ENCODE measurements at regions not wholly inside any gene's neighbourhood (a gene's known extent, or its start where the extent isn't known, plus 50 kb on each side); places are given as distances from the start of the nearest gene placed in this dataset.

- Mint-ChIP-seq H3K4me3 (no peak overlapping the region), H3K36me3 (ENCODE audit: low read depth) (no peaks in the 10 kb centered on the region), H3K9me3 (no peaks in the 10 kb centered on the region), H3K27ac (no peak overlapping the region), H3K4me1 (ENCODE audit: low read depth) (peaks cover 26% of the 10 kb centered on the region), H3K27me3 (no peaks in the 10 kb centered on the region)
- no peak overlapping the region for H3K4me3 ChIP-seq (ENCODE audit: low read length)
- POLR2A ChIA-PET, result interaction anchor here (0.7 to 2.4 kb wide), 6 partner anchors 10 to 47 kb away, joined by 3 to 8 read pairs (median 4); no protein-coding TSS in a partner anchor
- ATAC-seq (ENCODE audit: poor library complexity), result no peak
- intact Hi-C loops (cut with DNase I, micrococcal nuclease), result no loop called here
- no peak overlapping the region for H3K27ac ChIP-seq (ENCODE audit: low read depth in 1 of 2, low read length in 2 of 2)
- no peaks in the 10 kb centered on the region for H3K9me3 ChIP-seq (ENCODE audit: control insufficient read depth in 1 of 2, insufficient read depth in 1 of 2, low read length in 2 of 2)
- no peaks in the 10 kb centered on the region for H3K27me3 ChIP-seq (ENCODE audit: control insufficient read depth in 1 of 2, insufficient read depth in 2 of 2, low read length in 2 of 2)
- CTCF ChIA-PET, result interaction anchor here (1.0 kb wide), 1 partner anchor 79 kb away, joined by 3 read pairs; no protein-coding TSS in a partner anchor
- DNase-seq, result no peak
- no peak for TF ChIP-seq CTCF (IDR thresholded peaks at IDR 0.05)
- H3K36me3 ChIP-seq (ENCODE audit: insufficient read depth, low read length), result no peaks in the 10 kb centered on the region
- H3K4me1 ChIP-seq (ENCODE audit: insufficient read depth, low read length), result peaks cover 11% of the 10 kb centered on the region
These were observed 102.2 kb downstream of the CDC42EP3 start for GRCh38 chr2:37569131-37569823.

- Histone ChIP-seq H3K9me3 (ENCODE audit: control insufficient read depth in 1 of 2, insufficient read depth in 1 of 2, low read length in 2 of 2) (no peaks in the 10 kb centered on the region), H3K27me3 (ENCODE audit: control insufficient read depth in 1 of 2, insufficient read depth in 2 of 2, low read length in 2 of 2) (no peaks in the 10 kb centered on the region), H3K4me3 (ENCODE audit: low read length) (no peak overlapping the region), H3K27ac (ENCODE audit: low read depth in 1 of 2, low read length in 2 of 2) (no peak overlapping the region), H3K36me3 (ENCODE audit: insufficient read depth, low read length) (no peaks in the 10 kb centered on the region), H3K4me1 (ENCODE audit: insufficient read depth, low read length) (peaks cover 11% of the 10 kb centered on the region)
- DNase-seq, result no peak
- CTCF ChIA-PET, result interaction anchor here (1.0 kb wide), 1 partner anchor 78 kb away, joined by 3 read pairs; no protein-coding TSS in a partner anchor
- Mint-ChIP-seq H3K4me1 (ENCODE audit: low read depth) (peaks cover 26% of the 10 kb centered on the region), H3K36me3 (ENCODE audit: low read depth) (no peaks in the 10 kb centered on the region), H3K27ac (no peak overlapping the region), H3K4me3 (no peak overlapping the region), H3K9me3 (no peaks in the 10 kb centered on the region), H3K27me3 (no peaks in the 10 kb centered on the region)
- TF ChIP-seq CTCF (IDR thresholded peaks at IDR 0.05), result no peak
- POLR2A ChIA-PET, result interaction anchor here (0.7 to 2.4 kb wide), 3 partner anchors 9 to 46 kb away, joined by 3 to 8 read pairs (median 4); no protein-coding TSS in a partner anchor
- no peak for ATAC-seq (ENCODE audit: poor library complexity)
- intact Hi-C loops (cut with DNase I, micrococcal nuclease), result no loop called here
These were observed 101.3 kb downstream of the CDC42EP3 start for GRCh38 chr2:37569986-37570679.

GRCh38 chr2:37570773-37571586 is 100.5 kb downstream of the CDC42EP3 start:
- Histone ChIP-seq H3K27me3 (ENCODE audit: control insufficient read depth in 1 of 2, insufficient read depth in 2 of 2, low read length in 2 of 2) (no peaks in the 10 kb centered on the region), H3K27ac (ENCODE audit: low read depth in 1 of 2, low read length in 2 of 2) (no peak overlapping the region), H3K36me3 (ENCODE audit: insufficient read depth, low read length) (no peaks in the 10 kb centered on the region), H3K4me3 (ENCODE audit: low read length) (no peak overlapping the region), H3K4me1 (ENCODE audit: insufficient read depth, low read length) (peaks cover 11% of the 10 kb centered on the region), H3K9me3 (ENCODE audit: control insufficient read depth in 1 of 2, insufficient read depth in 1 of 2, low read length in 2 of 2) (no peaks in the 10 kb centered on the region)
- intact Hi-C loops (cut with DNase I, micrococcal nuclease), result no loop called here
- Mint-ChIP-seq H3K27me3 (no peaks in the 10 kb centered on the region), H3K4me3 (no peak overlapping the region), H3K9me3 (no peaks in the 10 kb centered on the region), H3K36me3 (ENCODE audit: low read depth) (no peaks in the 10 kb centered on the region), H3K4me1 (ENCODE audit: low read depth) (peaks cover 26% of the 10 kb centered on the region), H3K27ac (no peak overlapping the region)
- DNase-seq (peak in 1 of 14 experiments; percentile 37), ATAC-seq (ENCODE audit: poor library complexity) (no peak)
- TF ChIP-seq CTCF (IDR thresholded peaks at IDR 0.05), result no peak
- ChIA-PET POLR2A (no interaction called here), CTCF (no interaction called here)

All from CD4-positive, alpha-beta T cell (primary cell).